ENCODE measurements at regions not wholly inside any gene's neighbourhood (a gene's known extent, or its start where the extent isn't known, plus 50 kb on each side); places are given as distances from the start of the nearest gene placed in this dataset.
A peak's percentile ranks its signal among the peaks of the same experiment; 100 is the strongest.
"Not testable (repeated sequence)": the region's sequence is repeated elsewhere in the genome, so short reads cannot be mapped to it uniquely, and the experiment has no call there.

- Histone ChIP-seq H3K27me3 (no peaks in the 10 kb centered on the region), H3K9ac (no peak overlapping the region), H3K4me2 (no peak overlapping the region), H3K36me3 (no peaks in the 10 kb centered on the region), H2AFZ (replicated peaks) (peak overlapping the region; percentile 20), H3K4me3 (no peak overlapping the region), H3K9me3 (ENCODE audit: low read depth) (peaks cover 12% of the 10 kb centered on the region), H3K27ac (no peak overlapping the region), H3K4me1 (peaks cover 11% of the 10 kb centered on the region), H3F3A (ENCODE audit: low read depth) (peaks cover 14% of the 10 kb centered on the region), H4K20me1 (ENCODE audit: low read depth) (no peaks in the 10 kb centered on the region), H3K79me2 (ENCODE audit: low read depth) (no peaks in the 10 kb centered on the region)
- H3K4me3 Mint-ChIP-seq, result no peak overlapping the region
- H3K4me1 Mint-ChIP-seq, result peaks cover 13% of the 10 kb centered on the region
- DNase-seq (ENCODE audit: low spot score), result no peak
- no peak for TF ChIP-seq EZH2 (IDR thresholded peaks at IDR 0.05)
- no peak for TF ChIP-seq EZH2phosphoT487 (IDR thresholded peaks at IDR 0.05)
- no peak for TF ChIP-seq CTCF (IDR thresholded peaks at IDR 0.05)
- peaks cover 21% of the 10 kb centered on the region for H3K9me3 Mint-ChIP-seq
- H3K27ac Mint-ChIP-seq, result no peak overlapping the region
- H3K36me3 Mint-ChIP-seq, result peaks cover 2% of the 10 kb centered on the region
- peaks cover 4% of the 10 kb centered on the region for H3K27me3 Mint-ChIP-seq (ENCODE audit: insufficient read depth, low read depth)
Observed at GRCh38 chr9:78144663-78145377, 91.1 kb upstream of the CEP78 start.

DNA sequence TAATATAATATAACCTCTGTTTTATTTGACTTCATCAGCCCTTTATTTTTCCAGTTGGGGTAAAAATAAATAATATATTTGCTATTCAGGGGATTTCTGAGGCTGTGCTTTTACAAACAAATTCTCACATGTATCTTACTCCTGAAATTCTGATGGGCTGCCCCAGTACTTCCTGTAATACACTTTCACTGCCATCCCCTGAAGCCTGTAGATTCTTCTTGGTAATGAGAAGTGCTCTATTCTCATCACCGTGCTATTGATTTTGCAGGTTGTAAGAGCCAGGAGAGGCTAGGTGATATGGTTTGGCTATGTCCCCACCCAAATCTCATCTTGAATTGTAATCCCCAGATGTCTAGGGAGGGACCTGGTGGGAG is 91.9 kb upstream of the CEP78 start:
- H3K4me3 Mint-ChIP-seq, result no peak overlapping the region
- peaks cover 2% of the 10 kb centered on the region for H3K36me3 Mint-ChIP-seq
- Histone ChIP-seq H4K20me1 (ENCODE audit: low read depth) (no peaks in the 10 kb centered on the region), H3F3A (ENCODE audit: low read depth) (peaks cover 14% of the 10 kb centered on the region), H3K9ac (no peak overlapping the region), H3K27ac (peak overlapping the region; percentile 39), H3K9me3 (ENCODE audit: low read depth) (peaks cover 12% of the 10 kb centered on the region), H3K36me3 (no peaks in the 10 kb centered on the region), H3K79me2 (ENCODE audit: low read depth) (no peaks in the 10 kb centered on the region), H3K4me2 (peak overlapping the region; percentile 57), H2AFZ (replicated peaks) (no peak overlapping the region), H3K4me3 (no peak overlapping the region), H3K27me3 (no peaks in the 10 kb centered on the region), H3K4me1 (peaks cover 11% of the 10 kb centered on the region)
- H3K4me1 Mint-ChIP-seq, result peaks cover 13% of the 10 kb centered on the region
- H3K27ac Mint-ChIP-seq, result no peak overlapping the region
- DNase-seq (ENCODE audit: low spot score), result no peak
- H3K9me3 Mint-ChIP-seq, result peaks cover 23% of the 10 kb centered on the region
- no peak for TF ChIP-seq CTCF (IDR thresholded peaks at IDR 0.05)
- no peak for TF ChIP-seq EZH2phosphoT487 (IDR thresholded peaks at IDR 0.05)
- no peak for TF ChIP-seq EZH2 (IDR thresholded peaks at IDR 0.05)
- peaks cover 4% of the 10 kb centered on the region for H3K27me3 Mint-ChIP-seq (ENCODE audit: insufficient read depth, low read depth)

DNA sequence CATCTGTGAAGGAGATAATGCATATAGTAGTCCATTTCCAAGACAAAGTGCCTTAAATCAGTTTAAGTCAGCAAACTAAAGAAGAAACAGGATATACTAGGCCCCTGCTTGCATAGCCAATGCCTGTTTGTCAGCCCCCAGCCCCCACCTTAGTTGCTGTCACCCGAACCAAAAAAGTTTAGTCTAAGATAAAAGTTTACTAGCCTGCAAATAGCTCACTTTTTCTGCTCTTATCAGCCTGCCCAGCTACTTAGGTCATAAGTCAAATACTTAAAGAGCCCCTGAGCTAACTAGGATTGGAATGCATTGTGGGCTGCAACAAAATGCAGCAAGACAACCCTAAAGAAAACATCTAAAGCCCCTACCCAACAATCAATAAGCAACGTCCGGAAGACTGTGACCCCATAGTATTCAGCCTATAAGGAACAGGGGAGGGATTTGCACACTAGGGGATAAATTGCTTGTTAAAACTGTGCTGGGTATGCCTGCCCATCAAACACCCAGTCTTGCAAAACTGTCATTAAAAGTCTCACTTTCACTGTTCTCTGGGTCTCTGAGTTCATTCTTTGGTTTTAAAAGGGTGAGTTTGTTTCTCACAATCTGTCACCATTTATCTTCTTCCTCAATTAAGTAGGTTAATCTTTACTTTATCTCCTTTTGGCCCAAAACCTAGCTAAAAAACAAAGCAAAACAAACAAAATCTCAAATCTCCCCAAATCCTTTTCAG is 92.4 kb upstream of the CEP78 start:
- no peak overlapping the region for H3K27ac Mint-ChIP-seq
- Histone ChIP-seq H3K4me2 (peak overlapping the region; percentile 57), H3K36me3 (no peaks in the 10 kb centered on the region), H3F3A (ENCODE audit: low read depth) (peaks cover 14% of the 10 kb centered on the region), H4K20me1 (ENCODE audit: low read depth) (no peaks in the 10 kb centered on the region), H3K27me3 (no peaks in the 10 kb centered on the region), H3K4me3 (no peak overlapping the region), H3K9me3 (ENCODE audit: low read depth) (peaks cover 12% of the 10 kb centered on the region), H2AFZ (replicated peaks) (peak overlapping the region; percentile 1), H3K4me1 (peaks cover 11% of the 10 kb centered on the region), H3K79me2 (ENCODE audit: low read depth) (no peaks in the 10 kb centered on the region), H3K27ac (peak overlapping the region; percentile 39), H3K9ac (no peak overlapping the region)
- peaks cover 13% of the 10 kb centered on the region for H3K4me1 Mint-ChIP-seq
- H3K27me3 Mint-ChIP-seq (ENCODE audit: insufficient read depth, low read depth), result peaks cover 4% of the 10 kb centered on the region
- H3K36me3 Mint-ChIP-seq, result peaks cover 2% of the 10 kb centered on the region
- peak; percentile 45 for DNase-seq (ENCODE audit: low spot score)
- no peak overlapping the region for H3K4me3 Mint-ChIP-seq
- H3K9me3 Mint-ChIP-seq, result peaks cover 23% of the 10 kb centered on the region
- no peak for TF ChIP-seq EZH2phosphoT487 (IDR thresholded peaks at IDR 0.05)
- TF ChIP-seq EZH2 (IDR thresholded peaks at IDR 0.05), result no peak
- TF ChIP-seq CTCF (IDR thresholded peaks at IDR 0.05), result no peak

DNA sequence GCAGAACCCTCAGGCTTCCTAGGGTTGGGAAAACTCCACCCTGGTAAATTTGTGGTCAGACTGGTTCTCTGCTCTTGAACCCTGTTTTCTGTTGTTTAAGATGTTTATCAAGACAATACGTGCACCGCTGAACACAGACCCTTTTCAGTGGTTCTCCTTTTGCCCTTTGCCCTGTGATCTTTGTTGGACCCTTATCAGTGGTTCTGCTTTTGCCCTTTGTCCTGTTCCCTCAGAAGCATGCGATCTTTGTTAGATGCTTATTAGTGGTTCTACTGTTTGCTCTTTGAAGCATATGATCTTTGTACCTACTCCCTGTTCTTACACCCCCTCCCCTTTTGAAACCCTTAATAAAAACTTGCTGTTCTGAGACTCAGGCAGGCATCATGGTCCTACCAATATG is 93.6 kb upstream of the CEP78 start:
- not testable (repeated sequence) for H3K36me3 ChIP-seq; H2AFZ ChIP-seq (replicated peaks); H3K36me3 Mint-ChIP-seq; H3K4me3 ChIP-seq; H3K27me3 Mint-ChIP-seq (ENCODE audit: insufficient read depth, low read depth); H3K27ac ChIP-seq; H3K27me3 ChIP-seq; DNase-seq (ENCODE audit: low spot score); H3K79me2 ChIP-seq (ENCODE audit: low read depth); H3K4me3 Mint-ChIP-seq; H3K4me2 ChIP-seq; H3K9ac ChIP-seq; H4K20me1 ChIP-seq (ENCODE audit: low read depth); H3K27ac Mint-ChIP-seq
- peaks cover 11% of the 10 kb centered on the region for H3K4me1 ChIP-seq
- Mint-ChIP-seq H3K4me1 (peaks cover 13% of the 10 kb centered on the region), H3K9me3 (peaks cover 27% of the 10 kb centered on the region)
- H3F3A ChIP-seq (ENCODE audit: low read depth), result peaks cover 14% of the 10 kb centered on the region
- peaks cover 12% of the 10 kb centered on the region for H3K9me3 ChIP-seq (ENCODE audit: low read depth)

Measured in neural progenitor cell (in vitro differentiated cells).